ENCODE measurements at regions not wholly inside any gene's neighbourhood (a gene's known extent, or its start where the extent isn't known, plus 50 kb on each side); places are given as distances from the start of the nearest gene placed in this dataset.

DNA sequence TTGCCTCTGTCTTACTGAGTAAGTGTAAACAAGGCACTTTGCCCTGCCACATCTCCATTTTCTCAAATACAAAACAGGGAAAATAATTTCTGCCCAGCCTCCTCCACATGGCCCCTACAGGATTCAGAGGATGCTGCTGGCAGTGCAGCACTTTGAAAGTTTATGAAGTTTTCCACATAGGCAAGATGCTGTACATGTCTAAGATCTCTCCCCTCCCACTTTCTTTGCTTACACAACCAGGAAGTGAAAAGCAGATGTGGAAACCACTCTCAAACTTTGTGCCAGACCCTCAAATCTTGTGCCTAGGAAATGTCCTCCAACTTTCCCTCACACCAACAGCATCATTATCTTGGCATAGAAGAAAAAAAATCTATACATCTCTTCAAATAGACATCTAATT, 257.0 kb upstream of the LDB2 start:
- Histone ChIP-seq H3K79me2 (ENCODE audit: control insufficient read depth, insufficient read depth, low read length, poor library complexity) (no peaks in the 10 kb centered on the region), H3K27me3 (ENCODE audit: insufficient read depth, low read length) (no peaks in the 10 kb centered on the region), H2BK5ac (ENCODE audit: low read depth, low read length, poor library complexity) (no peak overlapping the region), H3K4me3 (ENCODE audit: low read depth, low read length) (no peak overlapping the region), H3K79me1 (ENCODE audit: low read length) (no peaks in the 10 kb centered on the region), H3K27ac (ENCODE audit: low read depth, low read length) (no peak overlapping the region), H4K12ac (ENCODE audit: low read depth, low read length) (no peak overlapping the region), H2AK5ac (ENCODE audit: low read length) (no peak overlapping the region), H3K4ac (ENCODE audit: low read depth, low read length) (no peak overlapping the region), H3K4me1 (ENCODE audit: control insufficient read depth in 1 of 2, insufficient read depth in 2 of 2, low read length in 2 of 2) (no peaks in the 10 kb centered on the region), H3K4me2 (ENCODE audit: low read length) (no peak overlapping the region), H2BK12ac (ENCODE audit: low read length) (no peak overlapping the region), H3K23ac (ENCODE audit: low read length) (no peak overlapping the region), H3K14ac (ENCODE audit: low read length) (no peak overlapping the region), H3K18ac (ENCODE audit: low read length) (no peak overlapping the region), H3K36me3 (ENCODE audit: control insufficient read depth in 1 of 2, insufficient read depth in 2 of 2, low read length in 2 of 2) (no peaks in the 10 kb centered on the region), H3K9ac (ENCODE audit: low read length) (no peak overlapping the region), H2AFZ (ENCODE audit: insufficient read depth, low read length, poor library complexity) (no peak overlapping the region), H4K91ac (ENCODE audit: low read depth, low read length) (no peak overlapping the region), H2BK120ac (ENCODE audit: insufficient read depth, low read length, poor library complexity) (no peak overlapping the region), H3K9me3 (ENCODE audit: insufficient read depth, low read depth, low read length) (no peaks in the 10 kb centered on the region), H4K8ac (ENCODE audit: low read depth, low read length) (no peak overlapping the region)
- no peak for DNase-seq

DNA sequence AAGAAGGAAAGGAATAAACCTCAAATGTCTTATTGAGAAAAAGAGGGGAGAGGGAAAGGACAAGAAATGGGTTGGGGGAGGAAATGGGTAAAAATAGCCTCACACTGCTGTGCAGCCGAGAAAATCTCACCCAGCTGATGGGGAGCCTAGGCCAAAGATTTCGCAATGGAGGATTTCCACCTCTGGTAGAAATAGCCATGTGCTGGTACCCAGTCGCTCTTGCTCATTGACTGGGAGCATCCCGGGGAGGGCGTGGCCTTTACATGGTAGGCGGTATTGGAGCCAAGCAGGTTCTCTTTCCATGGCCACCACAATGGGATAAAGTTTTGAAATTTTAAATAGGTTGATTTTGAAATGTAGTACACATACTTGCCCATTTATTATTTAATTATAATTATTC, 255.1 kb upstream of the LDB2 start:
- no peaks in the 10 kb centered on the region for H3K27me3 ChIP-seq (ENCODE audit: insufficient read depth, low read length)
- no peak for DNase-seq
- H4K91ac ChIP-seq (ENCODE audit: low read depth, low read length), result no peak overlapping the region
- no peaks in the 10 kb centered on the region for H3K4me1 ChIP-seq (ENCODE audit: control insufficient read depth in 1 of 2, insufficient read depth in 2 of 2, low read length in 2 of 2)
- H4K12ac ChIP-seq (ENCODE audit: low read depth, low read length), result no peak overlapping the region
- no peak overlapping the region for H2BK120ac ChIP-seq (ENCODE audit: insufficient read depth, low read length, poor library complexity)
- H3K4me3 ChIP-seq (ENCODE audit: low read depth, low read length), result no peak overlapping the region
- H3K4me2 ChIP-seq (ENCODE audit: low read length), result no peak overlapping the region
- H2BK12ac ChIP-seq (ENCODE audit: low read length), result no peak overlapping the region
- H3K79me1 ChIP-seq (ENCODE audit: low read length), result no peaks in the 10 kb centered on the region
- H4K8ac ChIP-seq (ENCODE audit: low read depth, low read length), result no peak overlapping the region
- H3K14ac ChIP-seq (ENCODE audit: low read length), result no peak overlapping the region
- no peaks in the 10 kb centered on the region for H3K9me3 ChIP-seq (ENCODE audit: insufficient read depth, low read depth, low read length)
- H3K4ac ChIP-seq (ENCODE audit: low read depth, low read length), result no peak overlapping the region
- no peak overlapping the region for H3K18ac ChIP-seq (ENCODE audit: low read length)
- no peaks in the 10 kb centered on the region for H3K36me3 ChIP-seq (ENCODE audit: control insufficient read depth in 1 of 2, insufficient read depth in 2 of 2, low read length in 2 of 2)
- no peak overlapping the region for H3K27ac ChIP-seq (ENCODE audit: low read depth, low read length)
- H2BK5ac ChIP-seq (ENCODE audit: low read depth, low read length, poor library complexity), result no peak overlapping the region
- H3K79me2 ChIP-seq (ENCODE audit: control insufficient read depth, insufficient read depth, low read length, poor library complexity), result no peaks in the 10 kb centered on the region
- H3K9ac ChIP-seq (ENCODE audit: low read length), result no peak overlapping the region
- no peak overlapping the region for H2AK5ac ChIP-seq (ENCODE audit: low read length)
- H2AFZ ChIP-seq (ENCODE audit: insufficient read depth, low read length, poor library complexity), result no peak overlapping the region
- WGBS (ENCODE audit: extremely low coverage, insufficient coverage, insufficient read length), result no CpG with 5 or more reads among the region's 6 CpGs
- H3K23ac ChIP-seq (ENCODE audit: low read length), result no peak overlapping the region

GRCh38 chr4:17152941-17153540, 254.6 kb upstream of the LDB2 start:
- Histone ChIP-seq H3K79me2 (ENCODE audit: control insufficient read depth, insufficient read depth, low read length, poor library complexity) (no peaks in the 10 kb centered on the region), H3K9ac (ENCODE audit: low read length) (no peak overlapping the region), H3K4me2 (ENCODE audit: low read length) (no peak overlapping the region), H3K79me1 (ENCODE audit: low read length) (no peaks in the 10 kb centered on the region), H3K4me3 (ENCODE audit: low read depth, low read length) (no peak overlapping the region), H3K14ac (ENCODE audit: low read length) (no peak overlapping the region), H3K18ac (ENCODE audit: low read length) (no peak overlapping the region), H3K27ac (ENCODE audit: low read depth, low read length) (no peak overlapping the region), H3K9me3 (ENCODE audit: insufficient read depth, low read depth, low read length) (no peaks in the 10 kb centered on the region), H3K4ac (ENCODE audit: low read depth, low read length) (no peak overlapping the region), H3K23ac (ENCODE audit: low read length) (no peak overlapping the region), H3K27me3 (ENCODE audit: insufficient read depth, low read length) (no peaks in the 10 kb centered on the region), H4K12ac (ENCODE audit: low read depth, low read length) (no peak overlapping the region), H2BK5ac (ENCODE audit: low read depth, low read length, poor library complexity) (no peak overlapping the region), H2BK12ac (ENCODE audit: low read length) (no peak overlapping the region), H2AK5ac (ENCODE audit: low read length) (no peak overlapping the region), H3K36me3 (ENCODE audit: control insufficient read depth in 1 of 2, insufficient read depth in 2 of 2, low read length in 2 of 2) (no peaks in the 10 kb centered on the region), H4K8ac (ENCODE audit: low read depth, low read length) (no peak overlapping the region), H2BK120ac (ENCODE audit: insufficient read depth, low read length, poor library complexity) (no peak overlapping the region), H3K4me1 (ENCODE audit: control insufficient read depth in 1 of 2, insufficient read depth in 2 of 2, low read length in 2 of 2) (no peaks in the 10 kb centered on the region), H4K91ac (ENCODE audit: low read depth, low read length) (no peak overlapping the region), H2AFZ (ENCODE audit: insufficient read depth, low read length, poor library complexity) (no peak overlapping the region)
- no peak for DNase-seq
- no CpG with 5 or more reads among the region's 6 CpGs for WGBS (ENCODE audit: extremely low coverage, insufficient coverage, insufficient read length)

GRCh38 chr4:17142232-17142711, 243.8 kb upstream of the LDB2 start:
- no peak overlapping the region for H3K23ac ChIP-seq (ENCODE audit: low read length)
- H3K27ac ChIP-seq (ENCODE audit: low read depth, low read length), result no peak overlapping the region
- no peak overlapping the region for H3K4me2 ChIP-seq (ENCODE audit: low read length)
- no peak overlapping the region for H4K8ac ChIP-seq (ENCODE audit: low read depth, low read length)
- H2BK120ac ChIP-seq (ENCODE audit: insufficient read depth, low read length, poor library complexity), result no peak overlapping the region
- no peak overlapping the region for H3K18ac ChIP-seq (ENCODE audit: low read length)
- H3K79me2 ChIP-seq (ENCODE audit: control insufficient read depth, insufficient read depth, low read length, poor library complexity), result no peaks in the 10 kb centered on the region
- H2AFZ ChIP-seq (ENCODE audit: insufficient read depth, low read length, poor library complexity), result no peak overlapping the region
- H3K4me3 ChIP-seq (ENCODE audit: low read depth, low read length), result no peak overlapping the region
- H3K79me1 ChIP-seq (ENCODE audit: low read length), result no peaks in the 10 kb centered on the region
- H2BK12ac ChIP-seq (ENCODE audit: low read length), result no peak overlapping the region
- peaks cover 6% of the 10 kb centered on the region for H3K9me3 ChIP-seq (ENCODE audit: insufficient read depth, low read depth, low read length)
- H3K4me1 ChIP-seq (ENCODE audit: control insufficient read depth in 1 of 2, insufficient read depth in 2 of 2, low read length in 2 of 2), result no peaks in the 10 kb centered on the region
- no peak for DNase-seq
- no peaks in the 10 kb centered on the region for H3K27me3 ChIP-seq (ENCODE audit: insufficient read depth, low read length)
- H3K14ac ChIP-seq (ENCODE audit: low read length), result no peak overlapping the region
- H3K4ac ChIP-seq (ENCODE audit: low read depth, low read length), result no peak overlapping the region
- no peak overlapping the region for H3K9ac ChIP-seq (ENCODE audit: low read length)
- no peak overlapping the region for H4K91ac ChIP-seq (ENCODE audit: low read depth, low read length)
- no peak overlapping the region for H2AK5ac ChIP-seq (ENCODE audit: low read length)
- H3K36me3 ChIP-seq (ENCODE audit: control insufficient read depth in 1 of 2, insufficient read depth in 2 of 2, low read length in 2 of 2), result no peaks in the 10 kb centered on the region
- H4K12ac ChIP-seq (ENCODE audit: low read depth, low read length), result no peak overlapping the region
- H2BK5ac ChIP-seq (ENCODE audit: low read depth, low read length, poor library complexity), result no peak overlapping the region
